HG02885 (cell line): ENCODE measurements at regions not wholly inside any gene's neighbourhood (a gene's known extent, or its start where the extent isn't known, plus 50 kb on each side); places are given as distances from the start of the nearest gene placed in this dataset.

ENCODE experiments used
- ATAC-seq: cut with Tn5 transposase; IDR thresholded peaks from one replicate; pipeline ENCODE4 v1.9.1; 2021; ENCODE audit warnings: mild to moderate bottlenecking; ENCODE audit not compliant: unreplicated experiment, poor library complexity

DNA sequence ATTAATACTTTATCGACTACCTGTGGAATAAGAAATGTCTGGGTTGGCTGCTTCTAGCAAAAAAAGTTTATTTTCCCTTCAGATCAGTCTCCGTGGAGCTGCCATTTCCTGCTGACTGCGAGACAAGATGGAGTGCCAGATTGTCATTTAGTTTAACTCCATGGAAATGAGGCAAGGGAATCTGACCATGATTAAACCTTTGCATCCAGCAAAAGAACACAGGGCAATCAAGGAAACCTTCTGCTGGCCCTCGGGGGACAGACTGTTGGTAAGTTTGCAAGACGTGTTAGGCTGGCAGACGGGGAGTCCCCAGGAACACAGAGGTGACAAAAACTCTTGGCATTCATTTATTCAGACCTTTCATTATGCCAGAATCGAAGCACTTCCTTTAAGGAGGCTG lies 52.2 kb upstream of the SPACA1 start:
- no peak for ATAC-seq

DNA sequence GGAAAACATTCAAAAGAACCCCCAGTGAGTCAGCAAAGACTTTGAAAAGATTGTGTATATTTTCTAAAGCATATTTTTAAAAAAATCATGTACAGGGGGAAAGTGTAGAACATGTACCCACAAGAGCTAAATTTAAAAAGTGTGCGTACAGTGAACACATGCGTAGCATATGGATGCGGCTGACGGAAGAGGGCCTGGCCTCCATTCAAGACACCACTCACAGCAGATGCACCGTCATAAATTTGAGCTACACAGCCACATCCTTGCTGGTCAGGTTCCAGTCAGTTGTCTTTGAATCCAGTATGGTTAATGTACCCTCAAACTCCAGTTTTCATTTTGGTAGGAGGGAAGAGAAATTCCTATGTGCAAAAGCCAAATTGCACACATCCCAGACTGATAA lies 54.3 kb upstream of the SPACA1 start:
- no peak for ATAC-seq

DNA sequence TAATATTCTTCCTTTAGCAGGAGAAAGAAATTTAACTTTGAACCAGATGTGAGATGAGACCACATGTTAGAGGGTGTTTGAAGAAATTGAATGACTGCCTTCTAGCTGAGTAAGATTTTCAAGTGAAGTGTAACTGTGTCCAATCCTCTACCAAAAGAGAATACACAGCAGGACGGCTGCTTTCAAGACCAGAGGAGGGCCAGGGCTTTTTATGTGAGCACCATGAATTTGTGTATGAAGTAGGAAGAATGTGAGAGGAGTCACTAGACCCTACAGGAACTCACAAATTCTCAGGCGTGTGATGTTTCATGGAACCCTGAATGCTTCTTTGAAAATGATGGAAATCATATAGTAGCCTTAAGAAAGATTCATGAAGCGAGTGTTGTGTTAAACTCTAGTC lies 56.8 kb upstream of the SPACA1 start:
- no peak for ATAC-seq

DNA sequence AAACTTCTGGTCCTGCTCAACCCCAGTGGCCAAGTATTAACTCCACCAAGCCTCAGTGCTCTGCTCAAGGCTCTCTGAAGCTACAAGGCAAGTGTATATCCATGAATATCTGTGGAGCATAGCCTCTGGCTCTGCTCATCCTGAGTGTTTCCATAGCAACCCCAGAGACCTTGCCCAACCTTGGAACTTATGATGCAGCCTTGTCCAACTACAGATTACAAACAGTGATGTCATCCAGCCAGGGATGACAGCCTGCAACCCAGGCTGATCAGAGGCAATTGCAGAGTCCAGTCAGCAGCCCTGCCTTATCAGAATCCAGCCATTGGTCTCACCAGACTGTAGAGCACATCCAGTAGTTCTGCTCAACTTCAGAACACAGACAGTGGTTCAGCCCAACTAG lies 65.5 kb upstream of the SPACA1 start:
- no peak for ATAC-seq

DNA sequence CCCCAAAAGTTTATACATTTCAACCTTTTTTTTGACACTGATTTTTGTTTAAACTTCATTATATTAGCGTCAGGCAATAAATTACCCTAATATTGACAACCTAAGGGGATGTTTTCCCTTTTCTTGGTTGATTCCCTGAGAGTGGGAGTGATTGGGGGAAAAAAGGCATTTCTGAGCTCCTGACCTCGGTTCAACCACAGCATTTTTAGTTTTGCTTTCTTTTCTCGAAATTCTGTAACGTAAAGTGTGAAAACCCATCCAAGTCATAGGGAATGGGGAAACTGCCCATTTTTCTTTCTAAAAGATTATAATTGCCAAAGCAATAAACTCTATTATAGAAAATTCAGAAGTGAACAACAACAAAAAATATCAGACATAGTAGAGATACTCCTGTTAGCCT lies 67.9 kb upstream of the SPACA1 start:
- no peak for ATAC-seq

DNA sequence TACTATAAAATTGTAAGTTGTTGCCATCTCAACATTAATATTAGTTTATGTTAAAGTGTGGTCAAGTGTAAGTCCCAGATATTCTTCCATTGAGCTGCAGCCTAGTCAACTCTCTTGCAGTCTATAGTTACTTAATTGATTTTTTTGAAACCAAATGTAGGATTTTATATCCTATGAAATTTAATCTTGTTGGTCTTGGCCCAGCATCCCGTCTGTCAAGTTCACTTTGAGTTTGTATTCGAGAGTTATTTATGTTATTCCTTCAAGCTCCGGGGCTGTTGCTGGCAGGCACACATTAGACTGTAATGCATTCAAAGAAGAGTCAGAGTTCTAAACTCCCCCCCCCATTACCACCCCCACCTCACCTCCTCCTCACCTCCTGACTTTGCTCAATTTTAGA lies 71.0 kb upstream of the SPACA1 start:
- ATAC-seq, result no peak

DNA sequence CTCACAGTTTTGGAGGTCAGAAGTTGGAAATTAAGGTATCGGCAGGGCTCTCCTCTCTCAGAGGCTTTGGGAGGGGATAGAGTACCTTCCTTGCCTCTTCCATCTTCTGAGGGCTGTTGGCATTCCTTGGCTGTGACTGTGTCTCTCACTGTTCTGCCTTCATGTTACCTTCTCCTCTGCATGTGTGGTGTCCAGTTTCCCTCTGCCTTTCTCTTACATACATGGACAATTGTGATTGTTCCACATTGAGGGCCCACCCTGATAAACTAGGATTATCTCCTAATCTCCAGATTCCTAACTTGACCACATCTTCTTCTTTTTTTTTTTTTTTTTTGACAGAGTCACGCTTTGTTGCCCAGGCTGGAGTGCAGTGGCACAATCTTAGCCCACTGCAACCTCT lies 72.1 kb upstream of the SPACA1 start:
- ATAC-seq, result no peak

DNA sequence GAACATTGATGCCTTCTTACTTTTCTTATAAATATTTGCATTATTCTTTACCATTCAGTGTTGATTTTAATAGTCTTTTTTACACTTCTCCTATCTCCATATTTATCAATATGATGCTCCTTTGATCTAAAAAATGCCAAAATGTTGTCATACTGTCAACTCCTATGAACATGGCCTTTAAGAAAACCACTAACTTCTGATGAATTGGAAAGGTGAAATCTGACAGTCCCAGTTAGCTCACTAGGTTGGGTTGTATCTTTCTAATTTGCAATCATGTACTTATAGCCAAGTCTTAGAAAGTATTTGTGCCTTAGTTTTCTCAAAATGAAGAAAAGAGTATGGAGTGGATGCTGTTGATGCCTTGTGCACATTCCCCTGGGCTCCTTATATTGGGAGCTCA lies 75.4 kb upstream of the SPACA1 start:
- no peak for ATAC-seq

DNA sequence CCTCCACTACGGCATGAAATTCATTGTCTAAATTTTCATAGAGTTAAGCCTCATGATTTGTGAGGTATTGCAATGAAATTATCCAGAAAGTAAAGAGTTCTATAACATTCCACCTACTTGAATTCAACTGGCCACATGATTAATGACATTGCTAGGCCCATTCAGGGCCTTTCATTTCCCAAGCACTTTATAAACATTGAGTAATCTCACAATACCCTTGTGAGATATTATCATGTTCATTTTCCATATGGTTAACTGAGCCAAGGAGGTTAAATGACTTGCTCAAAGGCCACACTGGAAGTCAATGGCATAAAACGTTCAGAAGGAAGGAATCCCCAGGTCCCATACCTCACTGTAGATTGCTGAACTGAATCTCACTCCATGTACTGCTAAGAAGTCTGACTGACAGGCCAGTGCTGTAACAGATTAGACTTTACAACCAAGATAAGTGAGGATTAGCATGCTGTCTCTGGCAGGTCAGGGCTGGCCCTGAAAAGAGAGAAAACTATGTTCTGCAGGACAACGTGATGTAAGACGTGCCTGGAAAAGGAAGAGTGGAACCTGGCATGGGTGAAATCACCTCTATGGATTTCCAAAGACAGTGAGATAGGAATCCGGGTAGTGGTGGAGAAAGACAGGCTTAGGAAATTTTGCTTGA lies 75.9 kb upstream of the SPACA1 start:
- ATAC-seq, result no peak

DNA sequence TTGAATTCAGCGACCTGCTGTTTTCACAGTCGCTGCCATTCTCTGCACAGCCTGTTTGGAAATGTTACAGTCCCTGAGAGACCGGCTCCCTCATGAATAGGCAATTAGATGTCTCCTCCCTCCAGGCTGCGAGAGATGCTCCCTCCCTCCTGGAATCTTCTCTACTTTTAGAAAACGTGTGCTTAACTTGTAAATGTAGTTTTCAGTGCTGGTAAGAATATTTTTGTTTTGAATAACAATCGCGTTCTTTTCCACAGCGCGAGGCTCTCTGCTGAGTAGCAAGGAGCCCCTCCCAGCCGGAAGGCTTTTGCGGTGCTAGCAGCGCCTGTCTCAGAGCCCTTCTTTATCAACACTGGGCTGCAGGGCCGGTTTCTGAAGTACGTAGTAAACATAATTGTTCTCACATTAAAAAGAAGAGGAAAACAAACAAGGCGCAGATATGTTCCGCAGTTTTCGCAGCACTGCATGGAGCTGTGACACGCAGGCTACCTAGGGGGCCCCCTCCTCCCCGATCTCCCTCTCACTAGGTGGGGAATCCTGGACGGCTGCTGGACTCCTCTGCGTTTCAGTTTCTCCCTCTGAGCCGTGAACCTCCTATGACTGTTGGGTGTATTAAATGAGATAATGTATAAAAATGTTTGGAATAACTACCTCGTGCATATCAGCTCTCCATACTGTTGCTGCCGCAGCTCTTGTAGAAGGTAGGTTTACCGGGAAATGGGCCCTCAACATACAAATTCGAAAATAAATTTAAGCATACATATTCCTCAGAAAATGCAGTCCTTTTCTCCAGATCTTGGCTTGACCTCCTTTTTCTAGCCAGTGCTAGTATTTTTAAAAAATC lies 79.0 kb upstream of the SPACA1 start:
- peak; percentile 57 for ATAC-seq

DNA sequence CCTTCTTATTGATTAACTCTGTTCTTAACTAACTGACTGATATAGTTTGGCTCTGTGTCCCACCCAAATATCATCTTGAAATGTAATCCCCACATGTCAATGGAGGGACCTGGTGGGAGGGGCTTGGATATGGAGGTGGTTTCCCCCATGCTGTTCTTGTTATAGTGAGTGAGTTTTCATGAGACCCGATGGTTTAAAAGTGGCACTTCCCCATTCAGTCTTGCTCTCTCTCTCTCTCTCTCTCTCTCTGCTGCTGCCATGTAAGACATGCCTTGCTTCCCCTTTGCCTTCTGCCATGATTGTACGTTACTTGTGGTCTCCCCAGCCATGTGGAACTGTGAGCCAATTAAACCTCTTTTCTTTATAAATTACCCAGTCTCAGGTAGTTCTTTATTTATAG lies 81.8 kb upstream of the SPACA1 start:
- no peak for ATAC-seq

DNA sequence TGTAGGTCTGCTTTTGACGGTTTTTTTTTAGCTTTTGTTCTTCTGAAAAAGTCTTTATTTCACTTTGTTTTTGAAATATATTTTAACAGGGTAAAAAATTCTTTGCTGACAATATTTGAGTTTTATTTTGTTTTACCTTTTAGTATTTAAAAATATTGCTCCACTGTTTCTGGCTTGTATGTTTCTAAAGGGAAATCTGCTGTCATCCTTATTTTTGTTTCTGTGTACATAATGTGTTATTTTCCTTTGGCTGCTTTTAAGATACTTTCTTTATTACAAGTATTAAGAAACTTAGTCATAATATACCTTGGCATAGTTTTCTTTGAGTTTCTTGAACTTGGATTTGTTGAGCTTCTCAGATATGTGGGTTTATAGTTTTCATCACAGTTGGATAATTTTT lies 88.6 kb upstream of the SPACA1 start:
- ATAC-seq, result no peak

DNA sequence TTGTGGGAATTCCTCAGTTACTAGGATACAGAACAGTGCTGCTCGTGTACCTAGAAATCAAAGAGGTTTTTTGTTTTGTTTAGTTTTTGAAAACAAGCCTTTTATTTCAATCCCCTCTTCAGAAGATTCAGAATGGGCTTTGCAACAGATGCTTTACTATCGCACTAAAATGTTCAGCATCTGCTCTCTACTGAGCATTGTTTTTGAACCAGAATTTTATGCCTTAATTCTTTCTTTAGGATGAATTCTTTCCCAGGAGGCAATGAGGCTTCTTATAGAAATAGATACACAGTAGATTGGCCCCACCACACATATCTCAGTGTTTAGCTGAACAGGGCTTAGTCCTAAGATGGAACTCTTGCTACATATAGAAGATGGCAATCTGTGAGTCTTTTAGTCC lies 95.9 kb upstream of the SPACA1 start:
- no peak for ATAC-seq

DNA sequence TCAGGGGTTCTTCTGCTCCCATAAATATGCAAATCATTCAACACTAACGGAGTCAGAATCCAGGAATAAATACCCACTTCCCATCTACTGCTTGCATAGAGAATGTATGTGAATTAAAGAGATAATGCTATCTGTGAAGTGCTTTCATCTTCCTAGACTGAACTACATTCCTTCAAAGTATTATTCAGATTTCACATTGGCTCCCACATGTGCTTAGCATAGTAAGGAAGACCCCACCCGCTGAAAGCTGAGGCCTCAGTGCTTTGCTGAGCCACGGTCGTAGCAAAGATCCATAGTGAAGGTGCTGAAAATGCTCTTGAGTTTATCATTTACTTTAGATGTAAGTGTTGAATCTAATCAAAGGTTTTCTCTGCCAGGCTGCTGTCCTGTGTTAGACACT lies 97.0 kb upstream of the SPACA1 start:
- no peak for ATAC-seq

DNA sequence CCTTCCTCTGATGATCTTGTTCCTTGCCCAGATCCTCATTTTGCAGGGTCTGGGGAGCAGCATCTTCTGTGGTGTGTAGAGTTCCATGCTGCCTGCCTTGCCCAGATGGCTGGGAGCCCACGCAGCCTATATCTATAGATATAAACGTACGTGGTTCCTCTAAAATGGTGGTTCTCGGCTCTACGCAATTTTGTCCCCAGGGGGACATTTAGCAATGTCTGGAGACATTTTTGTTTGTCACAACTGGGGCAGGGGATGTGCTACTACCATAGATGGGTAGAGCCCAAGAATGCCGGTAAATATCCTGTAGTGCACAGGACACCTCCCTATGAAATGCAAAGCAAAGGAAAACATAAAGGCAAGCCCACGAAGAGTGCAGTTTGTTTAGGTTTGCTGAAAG lies 98.4 kb upstream of the SPACA1 start:
- ATAC-seq, result no peak

DNA sequence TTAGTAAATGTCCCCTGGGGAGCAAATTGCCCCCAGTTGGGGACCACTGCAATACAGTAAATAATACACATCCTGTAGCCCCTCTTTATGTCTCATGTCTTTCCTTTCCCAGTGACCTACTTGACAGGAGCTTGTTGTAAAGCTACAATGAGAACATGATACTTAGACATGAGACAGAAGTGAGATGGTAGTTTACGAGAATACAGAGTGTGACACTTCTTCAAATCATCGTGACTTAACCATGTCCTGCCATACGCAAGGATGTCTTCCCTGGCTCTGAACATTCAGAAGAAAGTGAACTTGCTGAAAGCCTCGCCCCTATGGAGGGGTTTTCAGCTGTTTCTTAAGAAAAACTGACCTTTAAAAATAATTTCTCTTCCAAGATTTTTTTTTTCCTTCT lies 101.0 kb upstream of the SPACA1 start:
- ATAC-seq, result no peak

DNA sequence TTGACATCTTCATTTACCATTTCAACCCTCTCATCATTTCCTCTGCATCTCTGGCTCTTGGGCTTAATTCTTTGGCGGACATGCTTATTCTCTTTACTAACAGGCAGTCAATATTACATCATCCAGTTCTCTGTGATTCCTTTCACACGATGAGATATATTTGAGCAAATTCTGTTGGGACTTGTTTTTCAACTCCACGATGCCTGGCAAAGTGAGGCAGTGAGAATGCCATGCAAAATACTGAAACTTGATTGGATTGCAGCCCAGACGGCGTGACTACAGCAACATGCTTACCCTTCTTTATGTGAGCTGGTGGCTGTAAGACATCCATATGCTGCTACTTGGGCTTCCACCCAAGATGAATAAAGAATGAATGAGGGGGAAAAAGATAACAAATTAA lies 101.7 kb upstream of the SPACA1 start:
- ATAC-seq, result no peak

DNA sequence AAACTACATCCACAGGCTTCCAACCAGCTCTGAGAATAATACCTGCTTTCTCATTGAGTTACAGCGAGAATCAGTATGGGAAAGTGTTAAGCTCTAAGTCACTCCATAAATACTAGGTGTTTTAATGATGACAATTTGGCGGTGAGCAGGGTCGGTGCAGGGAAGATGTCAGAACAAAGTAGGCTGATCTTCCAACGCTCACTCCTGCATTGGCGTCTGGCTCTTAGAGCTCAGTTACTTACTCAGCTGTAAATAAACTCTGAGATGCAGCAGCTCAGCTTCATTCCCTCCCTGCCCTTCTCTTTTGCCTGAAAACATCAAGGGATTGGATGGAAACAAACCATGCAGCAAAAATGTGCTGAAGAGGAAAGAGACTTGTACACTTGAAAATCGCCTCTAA lies 102.5 kb upstream of the SPACA1 start:
- no peak for ATAC-seq

DNA sequence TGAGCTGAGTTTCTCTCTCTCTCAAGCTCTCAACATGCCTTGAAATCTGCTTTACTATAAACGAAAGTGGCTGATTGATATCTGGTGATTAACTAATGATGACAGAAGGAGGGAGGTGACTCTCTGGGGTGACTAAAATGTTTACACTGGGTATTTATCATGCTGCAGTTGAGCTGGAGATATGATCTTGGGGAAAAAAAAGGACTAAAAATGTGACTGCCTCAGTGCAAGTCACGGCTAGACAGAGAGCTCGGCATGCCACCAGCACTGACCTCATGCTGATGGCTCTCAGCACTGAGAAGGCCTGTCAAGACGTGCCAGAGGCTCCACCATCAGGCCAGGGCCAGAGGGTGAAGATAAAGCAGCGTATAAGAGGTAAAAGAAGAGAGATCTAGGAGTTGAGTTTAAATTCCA lies 103.1 kb upstream of the SPACA1 start:
- ATAC-seq, result peak; percentile 59

DNA sequence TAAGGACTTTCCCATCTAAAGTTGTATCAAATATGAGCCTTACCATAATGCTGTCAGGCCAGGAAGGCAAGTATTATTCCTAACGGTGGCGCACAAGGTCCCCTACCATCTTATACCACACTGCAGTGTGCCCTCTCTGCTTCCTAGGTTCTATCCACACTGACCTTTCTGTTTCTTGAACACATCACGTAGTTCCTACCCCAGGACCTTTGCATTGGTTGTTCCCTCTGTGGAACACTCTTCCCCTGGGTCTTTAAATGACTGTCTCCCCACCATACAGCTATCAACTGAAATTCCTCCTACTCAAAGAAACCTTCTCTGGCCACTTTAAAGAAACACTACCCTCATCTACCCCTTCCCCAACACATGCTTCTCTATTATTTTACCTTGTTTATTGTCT lies 104.5 kb upstream of the SPACA1 start:
- no peak for ATAC-seq

DNA sequence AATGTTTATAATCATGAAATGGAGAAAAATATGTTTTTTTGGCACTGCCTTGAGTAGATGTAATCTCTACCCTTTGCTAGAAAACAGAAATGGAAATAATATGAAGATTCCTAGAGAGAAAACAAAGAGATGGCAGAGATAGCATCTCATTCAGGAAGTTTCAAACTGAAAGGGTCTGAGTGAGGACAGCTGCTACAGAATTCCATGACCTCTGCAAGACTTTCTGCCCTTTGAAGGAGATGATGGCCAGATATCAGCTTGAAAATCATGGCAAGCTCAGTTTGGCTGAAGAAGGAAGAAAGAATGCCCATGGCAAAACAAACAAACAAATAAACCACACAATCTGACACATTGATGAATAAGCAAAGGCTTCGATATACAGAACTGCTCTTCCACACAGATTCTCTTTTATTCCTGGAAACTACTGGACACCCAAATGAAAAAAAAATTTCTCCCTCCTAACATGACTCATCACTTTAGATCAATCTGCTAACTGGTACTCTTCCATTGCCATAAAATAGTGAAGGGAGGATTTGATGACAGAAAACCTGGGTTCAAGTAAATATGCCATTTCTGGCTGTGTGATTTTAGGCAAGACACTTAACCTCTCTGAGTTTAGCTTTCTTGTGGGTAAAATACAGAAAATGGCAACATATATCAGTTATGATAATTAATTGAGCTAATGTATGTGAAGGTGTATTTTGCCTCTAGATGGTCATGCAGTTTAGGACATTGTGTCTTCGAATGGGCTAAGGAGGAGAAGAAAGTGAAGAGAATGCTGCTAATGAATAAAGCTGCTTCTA lies 105.9 kb upstream of the SPACA1 start:
- ATAC-seq, result no peak
